Left lung (tissue), 4 donors: ENCODE measurements at regions not wholly inside any gene's neighbourhood (a gene's known extent, or its start where the extent isn't known, plus 50 kb on each side); places are given as distances from the start of the nearest gene placed in this dataset.
A peak's percentile ranks its signal among the peaks of the same experiment; 100 is the strongest.

Experiments used
- ATAC-seq: fragments of 200-7000 bp; cut with Tn5 transposase; one replicate; pipeline ENCODE4 v1.9.1; 2020; ENCODE audit warnings: moderate library complexity
- DNase-seq, 4 donors: peaks; one replicate each; pipeline ENCODE4 v3.0.0-alpha.2; 2013 to 2020
- H3K27ac ChIP-seq, 2 donors: fragments of 200-600 bp; sonication (generic) in 1 of 2; one replicate each; pipeline versions ENCODE4 v1.5.0 to v1.8.0; 2020 to 2021
- H3K27me3 ChIP-seq, 2 donors: fragments of 200-600 bp; sonication (generic) in 1 of 2; one replicate each; pipeline versions ENCODE4 v1.5.0 to v1.8.0; 2020 to 2021
- H3K36me3 ChIP-seq, 2 donors: fragments of 200-600 bp; sonication (generic) in 1 of 2; one replicate each; pipeline versions ENCODE4 v1.5.0 to v1.8.0; 2020 to 2021
- H3K4me1 ChIP-seq, 2 donors: fragments of 200-600 bp; one replicate each; pipeline ENCODE4 v1.8.0; 2021
- H3K4me3 ChIP-seq, 2 donors: fragments of 200-600 bp; sonication (generic) in 1 of 2; one replicate each; pipeline versions ENCODE4 v1.5.0 to v1.8.0; 2020 to 2021; ENCODE audit warnings: mild to moderate bottlenecking in 1 of 2
- H3K9me3 ChIP-seq, 2 donors: fragments of 200-600 bp; sonication (generic) in 1 of 2; one replicate each; pipeline versions ENCODE4 v1.5.0 to v1.8.0; 2020 to 2021
- intact Hi-C, 2 donors: fragments of 100-400 bp; cut with DNase I; formaldehyde crosslinking; loops; one replicate each; pipeline versions ENCODE4 v1.11.2 to v1.14.2; 2022
- TF ChIP-seq, protein P1 (sequence below), 2 donors: fragments of 200-600 bp; sonication (generic) in 1 of 2; IDR thresholded peaks; one replicate each; pipeline versions ENCODE4 v1.5.0 to v1.8.0; 2021; ENCODE audit warnings: antibody characterized with exemption in 2 of 2
- donor health status: DM: no; HTN: yes; CAD: no.
- donor health status: DM: no; HTN: no; CAD: no.

DNA sequence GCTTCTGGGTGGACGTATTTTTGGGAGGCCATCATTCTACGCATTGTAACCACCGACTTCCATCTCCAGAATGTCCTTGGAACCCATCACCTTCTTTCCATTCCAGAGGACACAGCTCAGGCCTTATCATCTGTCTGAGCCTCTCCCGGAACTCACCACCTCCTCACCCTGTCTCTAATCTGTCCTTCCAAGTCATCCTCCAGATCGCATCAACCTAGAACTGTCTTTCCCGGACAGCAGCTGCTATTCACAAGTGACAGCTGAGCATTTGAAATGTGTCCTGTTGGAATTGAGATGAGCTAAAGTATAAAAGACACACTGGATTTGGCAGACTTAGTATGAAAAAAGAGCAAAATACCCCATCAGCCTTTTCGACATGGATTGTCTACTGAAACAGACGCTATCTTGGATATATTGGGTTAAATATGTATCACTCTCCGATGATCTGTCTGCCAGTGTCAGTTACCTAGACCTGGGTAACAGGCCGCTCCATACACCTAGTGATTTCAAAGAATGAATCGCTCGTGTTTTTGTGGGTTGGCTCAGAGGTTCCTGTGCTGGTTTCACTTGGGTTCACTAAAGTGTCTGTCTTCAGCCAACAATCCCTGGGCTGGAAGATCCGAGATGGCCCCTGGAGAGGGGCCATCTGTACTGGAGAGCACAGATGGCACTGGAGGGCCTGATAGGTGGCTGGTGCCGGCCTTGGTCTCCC lies 104.4 kb upstream of the RFLNA start:
- H3K9me3 ChIP-seq: no peaks in the 10 kb centered on the region
- intact Hi-C loops: no loop called here
- no peak overlapping the region for H3K4me3 ChIP-seq
- ATAC-seq: no peak
- peaks cover 0 to 13% of the 10 kb centered on the region in 2 donors for H3K4me1 ChIP-seq
- no peak for DNase-seq
- TF ChIP-seq, protein P1, sequence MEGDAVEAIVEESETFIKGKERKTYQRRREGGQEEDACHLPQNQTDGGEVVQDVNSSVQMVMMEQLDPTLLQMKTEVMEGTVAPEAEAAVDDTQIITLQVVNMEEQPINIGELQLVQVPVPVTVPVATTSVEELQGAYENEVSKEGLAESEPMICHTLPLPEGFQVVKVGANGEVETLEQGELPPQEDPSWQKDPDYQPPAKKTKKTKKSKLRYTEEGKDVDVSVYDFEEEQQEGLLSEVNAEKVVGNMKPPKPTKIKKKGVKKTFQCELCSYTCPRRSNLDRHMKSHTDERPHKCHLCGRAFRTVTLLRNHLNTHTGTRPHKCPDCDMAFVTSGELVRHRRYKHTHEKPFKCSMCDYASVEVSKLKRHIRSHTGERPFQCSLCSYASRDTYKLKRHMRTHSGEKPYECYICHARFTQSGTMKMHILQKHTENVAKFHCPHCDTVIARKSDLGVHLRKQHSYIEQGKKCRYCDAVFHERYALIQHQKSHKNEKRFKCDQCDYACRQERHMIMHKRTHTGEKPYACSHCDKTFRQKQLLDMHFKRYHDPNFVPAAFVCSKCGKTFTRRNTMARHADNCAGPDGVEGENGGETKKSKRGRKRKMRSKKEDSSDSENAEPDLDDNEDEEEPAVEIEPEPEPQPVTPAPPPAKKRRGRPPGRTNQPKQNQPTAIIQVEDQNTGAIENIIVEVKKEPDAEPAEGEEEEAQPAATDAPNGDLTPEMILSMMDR (IDR thresholded peaks at IDR 0.05): no peak
- no peaks in the 10 kb centered on the region for H3K36me3 ChIP-seq
- no peak overlapping the region for H3K27ac ChIP-seq
- no peaks in the 10 kb centered on the region for H3K27me3 ChIP-seq

DNA sequence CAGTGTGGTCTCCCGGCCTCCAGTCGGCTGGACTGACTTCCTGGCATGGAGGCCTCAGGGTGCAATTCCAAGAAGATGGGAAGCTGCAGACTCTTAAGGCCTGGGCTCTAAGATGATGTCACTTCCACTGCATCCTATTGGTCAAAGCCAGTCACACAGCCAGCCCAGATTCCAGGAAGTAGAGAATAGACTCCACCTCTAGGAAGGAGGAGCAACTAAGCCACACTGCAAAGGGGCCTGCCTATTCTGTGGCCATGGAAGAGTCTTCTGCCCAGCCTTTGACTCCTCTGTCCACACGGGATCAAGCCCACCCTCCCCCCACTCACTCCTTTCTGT lies 103.9 kb upstream of the RFLNA start:
- Histone ChIP-seq H3K27ac (no peak overlapping the region), H3K4me3 (no peak overlapping the region), H3K27me3 (no peaks in the 10 kb centered on the region), H3K4me1 (peaks cover 0 to 13% of the 10 kb centered on the region in 2 donors), H3K36me3 (no peaks in the 10 kb centered on the region), H3K9me3 (no peaks in the 10 kb centered on the region)
- intact Hi-C loops: no loop called here
- TF ChIP-seq, protein P1 (IDR thresholded peaks at IDR 0.05): no peak
- DNase-seq: no peak
- ATAC-seq: no peak

DNA sequence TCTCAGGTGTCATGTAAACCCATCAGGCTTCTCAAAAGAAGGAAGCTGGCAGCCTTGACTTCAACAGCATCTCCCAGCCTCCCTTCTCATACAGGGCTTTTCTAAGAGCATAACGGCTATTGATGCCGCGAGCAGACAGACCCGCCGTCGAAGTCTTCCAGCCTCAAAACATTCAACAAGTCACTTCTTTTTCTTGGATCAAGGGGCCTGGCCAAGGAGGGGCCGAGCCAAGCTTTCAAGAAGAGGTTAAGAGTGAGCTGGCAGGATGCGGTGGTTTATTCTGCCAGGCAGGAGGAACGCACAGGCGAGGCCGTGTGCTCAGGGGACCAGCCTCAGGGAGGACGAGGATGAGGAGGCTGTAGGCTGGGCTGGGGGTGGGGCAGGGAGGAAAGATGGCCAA lies 102.9 kb upstream of the RFLNA start:
- intact Hi-C loops: no loop called here
- Histone ChIP-seq H3K9me3 (peaks cover 0 to 4% of the 10 kb centered on the region in 2 donors), H3K27me3 (no peaks in the 10 kb centered on the region), H3K36me3 (no peaks in the 10 kb centered on the region), H3K4me1 (peaks cover 0 to 13% of the 10 kb centered on the region in 2 donors), H3K27ac (no peak overlapping the region), H3K4me3 (no peak overlapping the region)
- ATAC-seq (no peak), DNase-seq (no peak)
- TF ChIP-seq, protein P1 (IDR thresholded peaks at IDR 0.05): no peak

DNA sequence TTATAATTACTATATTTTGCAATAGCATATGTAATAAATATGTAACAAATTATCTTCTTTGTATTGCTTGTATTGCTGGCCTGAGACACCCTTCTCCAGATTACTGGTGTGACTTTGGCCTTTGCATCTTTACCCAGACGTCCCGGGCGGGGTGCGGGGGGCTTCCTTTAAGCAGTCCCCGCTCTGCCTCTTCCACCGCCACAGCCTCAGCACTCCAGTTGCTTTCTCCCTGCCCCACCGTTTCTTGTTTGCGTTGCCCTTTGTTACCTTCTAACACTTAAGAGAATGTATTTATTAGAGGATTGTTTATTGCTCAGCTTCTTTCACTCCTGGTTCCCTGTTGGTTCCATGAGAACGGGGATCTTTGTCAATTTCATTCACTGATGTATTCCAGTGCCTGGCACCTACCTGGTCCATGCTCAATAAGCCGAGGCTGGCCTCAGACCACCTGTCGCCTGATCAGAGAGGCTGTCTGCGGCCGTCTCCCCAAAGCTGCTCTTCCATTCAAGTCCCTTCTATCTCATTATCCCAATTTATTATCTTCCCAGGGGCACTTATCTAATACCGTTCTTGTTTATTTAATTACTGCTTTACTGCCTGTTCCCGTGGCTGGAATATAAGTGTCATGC lies 100.5 kb upstream of the RFLNA start:
- Histone ChIP-seq H3K27ac (no peak overlapping the region), H3K4me3 (no peak overlapping the region), H3K4me1 (no peaks in the 10 kb centered on the region), H3K36me3 (no peaks in the 10 kb centered on the region), H3K27me3 (no peaks in the 10 kb centered on the region), H3K9me3 (peaks cover 0 to 11% of the 10 kb centered on the region in 2 donors)
- DNase-seq (no peak), ATAC-seq (no peak)
- TF ChIP-seq, protein P1 (IDR thresholded peaks at IDR 0.05): no peak
- intact Hi-C loops: no loop called here

DNA sequence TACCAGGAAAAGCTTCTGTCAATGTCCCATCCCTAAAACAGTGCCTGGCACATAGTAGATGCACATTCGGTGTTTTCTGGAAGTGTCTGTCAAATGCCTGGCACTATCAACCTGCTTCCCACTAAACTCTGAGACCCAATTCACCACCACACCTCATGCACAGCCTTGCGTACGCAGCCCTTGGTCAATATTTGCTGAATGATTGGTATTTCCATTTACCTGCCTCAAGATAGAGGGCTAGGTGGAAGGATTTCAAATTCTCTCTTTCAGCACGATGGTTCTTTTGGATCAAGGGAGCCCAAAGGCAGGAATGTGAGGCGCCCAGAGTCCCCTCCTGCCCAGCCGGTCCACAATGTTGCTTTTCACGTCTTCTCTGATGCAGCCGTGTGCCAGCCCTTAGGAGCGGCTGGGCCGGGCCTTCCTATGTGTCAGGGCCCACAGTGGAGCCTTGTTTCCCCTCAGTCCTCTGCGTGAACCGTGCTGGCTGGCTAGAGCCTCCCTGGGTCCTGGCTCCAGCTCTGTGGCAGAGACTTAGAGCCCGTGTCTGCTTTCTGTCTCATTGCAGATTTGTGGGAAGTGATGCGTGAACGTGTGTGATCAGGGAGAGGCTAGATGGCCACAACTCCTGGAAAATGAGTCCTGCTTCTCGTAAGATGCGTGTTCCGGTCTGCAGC lies 99.9 kb upstream of the RFLNA start:
- peak; percentile 22 for ATAC-seq
- H3K27ac ChIP-seq: no peak overlapping the region

More for the DNA sequence above, 99.9 kb upstream of the RFLNA start:
- H3K4me1 ChIP-seq: no peaks in the 10 kb centered on the region
- TF ChIP-seq, protein P1 (IDR thresholded peaks at IDR 0.05): no peak
- H3K27me3 ChIP-seq: no peaks in the 10 kb centered on the region
- H3K36me3 ChIP-seq: no peaks in the 10 kb centered on the region
- H3K9me3 ChIP-seq: peaks cover 0 to 11% of the 10 kb centered on the region in 2 donors
- DNase-seq: no peak
- intact Hi-C loops: no loop called here
- no peak overlapping the region for H3K4me3 ChIP-seq
